ENCODE measurements at regions not wholly inside any gene's neighbourhood (a gene's known extent, or its start where the extent isn't known, plus 50 kb on each side); places are given as distances from the start of the nearest gene placed in this dataset.
"Not testable (repeated sequence)": the region's sequence is repeated elsewhere in the genome, so short reads cannot be mapped to it uniquely, and the experiment has no call there.

DNA sequence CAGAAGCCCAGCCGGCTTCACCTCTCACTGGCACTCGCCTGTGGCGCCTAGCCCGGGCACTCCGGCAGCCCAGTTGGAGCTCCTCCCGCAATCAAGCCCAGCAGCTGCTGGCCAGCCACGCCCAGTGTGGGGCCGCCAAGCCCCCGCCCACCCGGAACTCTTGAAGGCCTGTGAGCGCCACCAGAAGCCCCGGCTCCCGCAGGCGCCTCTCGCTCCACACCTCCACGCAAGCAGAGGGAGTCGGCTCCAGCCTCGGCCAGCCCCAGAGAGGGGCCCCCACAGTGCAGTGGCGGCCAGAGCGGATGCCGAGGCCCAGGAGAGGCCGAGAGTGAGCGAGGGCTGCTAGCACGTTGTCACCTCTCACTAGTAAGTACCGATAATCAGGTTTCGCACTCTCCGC lies 240.7 kb downstream of the TFEC start:
- no peak for DNase-seq

DNA sequence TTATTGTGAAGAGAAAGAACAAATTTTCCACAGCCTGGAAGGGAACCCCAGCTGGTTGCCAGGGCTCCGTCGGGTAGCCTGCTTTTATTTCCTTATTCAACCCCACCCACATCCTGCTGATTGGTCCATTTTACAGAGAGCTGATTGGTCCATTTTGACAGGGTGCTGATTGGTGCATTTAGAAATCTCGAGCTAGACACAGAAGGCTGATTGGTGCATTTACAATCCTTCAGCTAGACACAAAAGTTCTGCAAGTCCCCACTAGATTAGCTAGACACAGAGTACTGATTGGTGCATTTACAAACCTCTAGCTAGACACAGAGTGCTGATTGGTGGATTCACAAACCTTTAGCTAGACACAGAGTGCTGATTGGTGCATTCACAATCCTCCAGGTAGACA lies 241.1 kb downstream of the TFEC start:
- DNase-seq, result not testable (repeated sequence)

DNA sequence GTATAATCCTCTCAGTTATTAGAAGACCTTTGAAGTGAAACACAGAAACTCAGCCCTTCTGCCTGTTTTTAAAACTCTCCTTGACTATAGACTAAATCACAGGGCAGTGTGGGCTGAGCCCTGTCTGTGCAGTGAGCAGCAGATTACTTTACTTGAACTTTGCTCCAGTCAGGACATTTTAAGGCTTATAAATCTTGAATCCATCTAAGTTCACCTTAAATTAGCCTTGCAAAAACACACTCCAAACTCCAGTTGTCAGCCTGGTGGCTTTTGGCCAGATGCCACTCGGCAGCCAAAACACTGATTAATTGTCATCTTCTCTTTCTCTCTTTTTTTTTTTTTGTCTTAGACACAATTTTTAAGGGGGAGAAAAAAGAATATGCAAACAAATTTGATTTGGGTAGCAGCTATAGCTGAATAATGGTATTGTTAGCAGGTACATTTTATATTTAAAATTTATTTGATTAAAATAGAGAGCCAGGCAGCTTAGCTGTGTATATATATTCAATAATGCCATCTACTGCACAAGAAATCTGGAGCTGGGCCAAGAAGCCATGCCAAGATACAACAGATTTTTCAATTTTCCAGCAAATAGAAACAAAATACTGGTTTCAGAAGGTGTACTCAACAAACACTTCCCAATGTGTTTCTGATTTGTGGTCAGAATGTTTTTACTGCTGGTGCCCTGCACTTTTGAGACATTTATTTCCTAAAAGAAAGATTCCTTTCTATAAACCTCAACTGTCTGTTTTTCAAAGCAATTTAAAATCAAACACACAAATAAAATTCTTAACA lies 247.7 kb downstream of the TFEC start:
- DNase-seq, result no peak

DNA sequence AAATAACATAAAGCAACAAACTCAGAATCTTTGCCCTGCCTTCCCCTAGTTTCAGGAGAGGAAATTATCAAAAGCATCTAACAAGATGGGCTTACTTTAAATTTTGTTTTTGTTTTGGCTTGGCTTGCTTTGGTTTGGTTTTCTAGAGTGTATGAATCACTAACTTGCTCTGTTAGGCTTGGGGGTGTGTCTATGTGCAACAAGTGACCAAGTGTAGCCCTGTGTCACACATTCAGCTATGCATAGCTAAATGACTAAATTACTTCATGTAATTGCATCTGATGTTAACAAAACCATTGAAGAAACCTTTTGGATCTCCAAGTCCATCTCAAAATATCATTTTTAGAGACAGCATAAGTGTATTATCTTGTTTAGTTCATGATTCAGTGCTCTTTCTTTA lies 251.0 kb downstream of the TFEC start:
- no peak for DNase-seq

DNA sequence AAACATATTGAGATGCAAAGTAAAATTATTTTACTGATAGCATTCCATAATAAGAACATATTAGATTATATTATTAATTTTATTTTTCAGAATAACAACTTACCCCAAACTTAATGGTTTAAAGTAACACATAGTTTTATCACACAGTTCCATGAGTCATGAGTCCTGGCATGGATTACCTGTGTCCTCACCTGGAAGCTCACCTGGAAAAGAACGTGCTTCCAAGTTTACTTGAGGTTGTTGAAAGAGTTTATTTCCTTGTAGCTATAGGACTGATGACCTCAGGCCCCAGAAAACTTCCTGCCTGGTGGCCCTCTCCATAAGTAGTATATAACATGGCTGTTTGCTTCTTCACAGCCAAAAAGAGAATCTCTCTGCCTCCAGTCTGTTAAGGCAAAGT lies 254.6 kb downstream of the TFEC start:
- no peak for DNase-seq

DNA sequence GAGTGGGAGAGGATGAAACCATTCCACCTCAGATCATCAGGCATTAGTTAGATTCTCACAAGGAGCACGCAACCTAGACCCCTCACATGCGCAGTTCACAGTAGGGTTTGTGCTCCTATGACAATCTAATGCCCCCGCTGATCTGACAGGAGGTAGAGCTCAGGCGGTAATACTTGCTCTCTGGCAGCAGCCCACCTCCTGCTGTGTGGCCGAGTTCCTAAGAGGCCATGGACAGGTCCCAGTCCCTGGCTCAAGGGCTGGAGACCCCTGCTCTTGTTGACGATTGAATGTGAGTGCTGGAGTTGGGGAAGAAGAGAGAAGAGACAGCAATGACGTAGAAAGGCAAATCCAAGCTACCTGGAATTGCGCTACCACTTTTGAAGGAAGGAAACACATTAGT lies 267.2 kb downstream of the TFEC start:
- no peak for DNase-seq

DNA sequence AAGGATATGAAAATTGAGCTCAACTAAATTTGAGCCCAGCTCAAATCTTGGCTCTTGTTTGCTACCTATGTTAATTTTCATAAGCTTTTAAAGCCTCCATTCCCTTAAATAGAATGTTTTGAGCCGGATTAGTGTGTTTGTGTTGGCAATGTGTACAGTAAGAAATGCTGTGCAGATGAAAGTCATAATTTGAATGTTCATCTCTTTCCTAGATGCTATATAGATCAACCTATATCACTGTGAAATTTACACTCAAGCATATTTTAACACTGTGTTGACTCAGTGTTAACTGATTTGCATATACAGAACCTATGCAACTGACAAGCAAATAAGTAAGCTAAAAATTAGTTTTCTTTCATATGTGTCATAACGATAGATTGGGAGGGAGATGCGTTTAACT lies 272.5 kb downstream of the TFEC start:
- DNase-seq, result no peak

DNA sequence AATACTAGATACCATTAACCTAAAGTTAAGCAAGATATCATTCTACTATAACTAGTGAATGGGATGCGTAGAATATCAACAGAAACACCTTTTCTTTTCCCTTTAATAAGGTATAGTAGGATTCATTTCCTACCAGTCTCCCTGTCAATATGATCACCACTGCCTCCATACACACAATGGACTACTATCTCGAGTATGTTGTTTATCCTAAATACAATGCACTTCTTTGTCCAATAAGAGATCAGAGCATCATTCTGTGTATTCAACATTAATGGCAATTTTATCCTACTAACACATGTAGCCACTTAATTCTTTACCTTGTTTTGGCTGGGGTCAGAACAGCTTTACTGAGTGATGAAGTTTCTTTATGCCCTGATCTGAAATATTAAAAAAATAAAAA lies 276.3 kb downstream of the TFEC start:
- DNase-seq, result no peak

DNA sequence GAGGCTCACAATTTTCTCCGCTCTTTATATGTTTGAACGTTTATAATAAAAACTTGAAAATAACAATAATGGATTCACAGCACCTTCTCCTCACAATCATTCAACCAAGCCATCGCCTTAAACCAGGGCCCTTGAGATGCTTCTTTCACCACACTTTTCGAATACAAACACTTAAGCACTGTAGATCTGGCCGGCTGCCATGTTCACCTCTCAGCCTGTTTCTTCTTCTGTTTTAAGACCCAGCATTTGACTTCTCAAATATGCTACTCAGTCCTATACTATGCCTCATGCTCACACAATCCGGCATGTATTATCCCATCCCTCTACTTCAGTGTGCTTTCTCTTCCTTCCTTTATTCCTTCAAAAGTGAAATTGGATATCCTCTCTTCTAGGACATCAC lies 280.6 kb downstream of the TFEC start:
- no peak for DNase-seq

DNA sequence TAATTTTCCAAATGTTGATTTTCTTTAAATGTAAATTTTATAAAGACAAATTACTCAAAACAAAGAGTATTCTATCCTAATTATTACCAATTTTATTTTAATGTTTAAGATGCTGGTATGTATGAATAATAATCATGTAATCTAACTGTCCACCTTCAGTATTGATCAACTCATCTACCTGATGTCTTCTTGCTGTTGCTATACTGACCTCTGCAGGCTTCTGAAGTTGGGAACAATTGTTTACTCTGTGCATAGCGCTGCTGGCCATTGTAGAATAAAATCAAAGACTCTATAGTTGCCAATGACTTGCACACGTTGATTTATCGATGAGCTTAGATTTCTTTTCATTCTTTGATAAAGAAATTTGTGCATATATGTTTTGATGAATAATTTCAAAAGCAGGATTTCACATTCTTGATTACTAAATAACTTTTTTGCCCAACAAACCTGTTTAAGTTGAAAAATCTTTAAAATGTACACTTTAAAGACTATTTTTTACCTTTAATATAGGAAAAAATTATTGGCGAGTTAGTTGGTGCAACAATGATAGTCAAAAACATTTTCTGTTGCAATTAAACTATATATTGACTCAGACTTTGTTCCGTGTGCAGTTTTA lies 282.3 kb downstream of the TFEC start:
- DNase-seq, result peak; percentile 8

DNA sequence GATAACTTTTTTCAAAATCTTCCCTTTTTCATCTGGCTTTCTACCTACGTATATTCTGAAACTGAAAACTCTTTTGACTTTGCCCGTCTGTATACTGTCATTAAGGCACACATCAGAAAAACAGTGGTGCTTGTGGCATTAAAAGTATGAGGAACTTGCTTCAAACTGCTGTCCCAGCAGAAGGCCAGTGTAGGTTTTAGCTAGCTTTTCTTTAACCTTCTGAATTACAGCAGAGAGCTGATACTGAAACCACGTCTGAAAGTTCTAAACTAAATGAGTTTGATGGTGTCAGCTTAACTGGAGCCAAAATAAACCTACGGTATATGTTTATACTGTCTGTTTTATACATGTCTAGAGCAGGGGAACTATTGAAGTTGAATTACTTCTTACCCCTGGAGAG lies 283.4 kb downstream of the TFEC start:
- no peak for DNase-seq

DNA sequence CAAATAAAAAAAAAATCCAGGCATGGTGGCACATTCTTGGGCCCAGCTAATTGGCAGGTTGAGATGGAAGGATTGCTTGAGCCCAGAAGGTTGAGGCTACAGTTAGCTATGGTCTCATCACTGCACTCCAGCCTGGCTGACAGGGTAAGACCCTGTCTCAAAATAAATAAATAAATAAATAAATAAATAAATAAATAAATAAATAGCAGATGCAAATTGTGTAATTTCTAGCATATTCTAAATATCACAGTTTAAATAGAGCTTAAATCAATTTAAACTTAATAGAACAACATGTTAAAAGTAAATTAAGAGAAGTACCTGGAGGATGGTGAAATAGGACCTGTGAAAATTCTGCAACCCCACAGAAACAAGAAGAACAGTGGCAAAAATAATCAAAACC lies 290.5 kb downstream of the TFEC start:
- DNase-seq, result no peak

DNA sequence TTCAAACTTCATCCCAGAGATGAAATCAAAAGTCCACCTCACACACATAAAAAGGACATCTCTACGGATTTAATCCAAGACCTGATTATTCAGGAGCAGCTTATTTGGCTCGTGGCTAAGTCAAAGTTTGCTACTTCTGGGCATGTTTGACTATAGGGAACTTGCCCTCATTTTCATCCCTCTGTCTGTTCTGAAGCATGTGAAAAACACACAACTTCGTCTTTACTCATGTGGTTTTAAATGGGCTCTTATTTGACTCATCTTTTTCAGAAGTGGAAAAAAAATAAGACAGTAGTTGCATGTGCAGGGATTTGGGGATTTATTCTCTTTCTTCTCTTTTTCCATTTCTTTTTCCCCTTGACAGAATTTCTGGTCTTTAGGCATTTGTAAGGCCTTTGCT lies 295.9 kb downstream of the TFEC start:
- DNase-seq, result no peak

DNA sequence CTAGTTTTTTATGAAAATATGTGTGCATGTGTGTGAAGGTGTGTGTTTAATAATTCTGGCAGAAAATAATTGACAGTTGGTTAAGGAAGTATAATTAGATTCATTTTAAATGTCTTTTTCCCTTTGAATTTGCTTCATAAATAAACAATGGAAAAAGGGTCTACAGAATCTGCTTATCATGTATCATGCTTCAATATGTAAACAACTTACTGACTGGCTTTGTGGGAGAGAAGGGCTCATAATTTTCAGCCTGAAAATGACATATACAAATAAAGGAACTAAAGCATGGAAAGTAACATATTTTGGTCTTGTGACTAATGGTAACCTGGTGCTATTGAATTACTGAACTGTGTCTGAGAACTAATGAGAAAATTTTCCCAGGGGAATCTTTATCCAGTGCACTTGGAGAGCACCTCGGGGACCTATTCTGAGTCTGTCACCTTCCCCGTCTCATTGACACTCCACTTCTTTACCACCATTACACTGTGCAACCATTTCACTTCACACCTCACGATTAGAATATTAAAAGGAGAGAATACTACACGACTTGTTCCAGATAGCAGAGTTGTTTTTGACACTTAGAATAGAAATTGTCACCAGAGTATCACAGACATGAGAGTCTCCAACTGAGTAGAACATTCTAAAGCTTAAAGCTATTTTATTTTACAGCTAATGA lies 298.6 kb downstream of the TFEC start:
- no peak for DNase-seq

DNA sequence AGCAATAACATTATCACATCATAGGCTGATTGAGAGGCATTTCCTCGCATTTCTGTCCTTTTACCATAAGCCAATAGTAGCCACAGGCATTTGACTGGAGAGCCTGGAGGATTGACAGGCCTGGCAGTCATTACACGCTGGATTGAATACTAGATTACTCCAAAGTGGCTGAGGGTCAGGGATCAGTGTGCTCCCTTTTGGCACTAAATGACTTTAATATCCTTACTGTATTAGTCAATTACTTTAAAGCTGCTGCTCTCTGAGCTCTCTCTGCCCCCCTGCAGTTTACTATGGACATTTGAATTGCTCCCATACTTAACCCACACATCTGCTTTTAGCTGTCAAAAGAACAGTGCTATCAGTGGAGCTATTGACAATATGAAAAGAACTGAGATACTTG lies 302.0 kb downstream of the TFEC start:
- no peak for DNase-seq

DNA sequence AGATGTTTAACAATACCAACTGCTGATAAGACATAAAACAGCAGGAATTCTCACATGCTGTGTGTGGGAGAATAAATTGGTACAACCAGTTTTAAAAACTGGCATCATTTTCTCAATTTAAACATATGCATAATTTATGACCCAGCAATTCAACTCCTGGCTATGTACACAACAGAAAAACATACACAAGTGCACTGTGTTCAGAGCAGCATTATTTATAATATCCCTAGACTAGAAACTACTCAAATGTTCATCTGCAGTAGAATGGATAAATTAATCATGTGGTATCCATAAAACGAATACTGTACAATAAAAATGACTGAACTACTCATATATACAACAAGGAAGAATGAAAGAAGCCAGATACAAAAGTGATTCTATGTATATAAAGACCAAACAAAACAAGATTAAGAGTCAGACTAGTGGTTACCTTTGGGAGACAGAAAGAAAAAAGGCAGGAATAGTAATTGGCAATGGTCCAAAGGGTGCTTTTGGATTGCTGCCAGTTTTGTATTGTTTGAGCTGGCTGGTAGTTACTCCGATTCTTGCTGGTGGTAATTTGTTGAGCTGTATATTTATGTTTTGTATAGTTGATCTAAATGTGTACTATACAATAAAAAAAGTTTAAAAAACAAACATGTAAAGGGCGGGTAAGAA lies 306.0 kb downstream of the TFEC start:
- no peak for DNase-seq

DNA sequence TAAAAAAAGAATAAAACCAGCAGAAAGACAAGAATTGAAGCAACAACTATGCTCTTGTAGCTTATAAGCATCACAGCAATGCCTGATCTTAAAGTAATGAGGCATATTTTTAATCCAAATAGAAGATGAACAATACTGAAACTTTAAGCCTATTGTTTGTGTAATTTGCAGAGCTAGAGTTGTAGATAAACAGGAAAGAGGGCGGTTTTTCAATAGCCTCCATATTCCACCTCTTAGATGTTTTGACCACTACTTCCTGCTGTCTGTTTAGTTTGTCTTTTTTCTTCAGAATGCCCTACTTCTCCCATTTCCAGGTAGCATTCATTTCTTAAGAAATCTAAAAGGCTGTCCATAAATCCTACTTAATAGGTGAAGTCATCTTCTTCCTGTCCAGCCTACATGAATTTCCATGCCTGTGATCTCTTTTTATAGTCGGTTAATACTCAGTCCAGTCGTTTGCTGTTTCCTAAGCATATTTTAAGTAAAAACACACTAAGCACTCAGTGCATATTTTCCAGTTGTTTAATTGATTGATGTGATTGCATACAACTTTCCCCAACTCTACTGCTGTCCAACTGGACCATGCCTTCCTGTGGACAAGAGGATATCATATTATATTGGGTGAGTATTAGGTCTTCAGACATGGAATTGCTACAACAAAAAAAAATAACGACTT lies 308.1 kb downstream of the TFEC start:
- no peak for DNase-seq

DNA sequence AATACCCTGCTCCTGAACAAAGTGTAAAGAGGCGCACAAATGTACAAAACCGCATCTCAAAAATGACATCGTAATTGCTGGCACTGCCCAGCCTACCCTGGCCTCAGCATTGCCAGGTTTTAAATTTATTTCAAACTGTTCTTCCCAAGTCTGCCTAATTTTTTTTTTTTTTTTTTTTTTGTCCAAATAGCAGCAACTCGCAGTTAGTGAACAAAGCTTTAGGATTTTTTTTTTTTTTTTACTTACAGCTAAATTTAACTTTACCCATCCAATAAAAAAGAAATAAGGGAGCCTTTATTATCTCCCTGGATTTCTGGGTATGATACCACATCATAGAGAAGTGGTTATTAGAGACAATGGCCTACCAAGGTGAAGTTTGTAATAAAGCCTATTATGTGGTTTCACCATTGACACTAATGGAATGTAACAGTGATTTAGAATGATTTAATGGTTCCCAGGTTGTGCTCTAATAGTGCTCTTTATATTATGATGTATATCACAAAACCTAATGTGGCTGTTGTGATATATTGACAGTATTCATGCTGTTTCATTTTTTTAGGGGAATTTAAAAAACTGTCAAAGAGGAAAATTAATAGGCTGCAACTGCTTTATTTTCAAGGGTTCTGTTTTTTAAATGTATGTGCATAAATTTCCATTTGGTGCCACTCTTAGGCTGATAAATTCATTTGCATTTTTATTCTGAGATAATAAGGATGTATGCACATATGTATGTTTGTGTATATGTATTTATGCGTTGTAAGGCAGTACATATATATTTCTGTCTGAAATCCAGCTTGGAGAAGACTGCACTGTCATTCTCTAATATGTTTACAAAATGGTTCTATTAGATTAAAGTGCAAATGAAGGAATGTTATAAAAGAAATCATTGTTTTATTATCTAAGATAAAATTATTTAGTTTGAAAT lies 309.0 kb downstream of the TFEC start:
- DNase-seq, result no peak

DNA sequence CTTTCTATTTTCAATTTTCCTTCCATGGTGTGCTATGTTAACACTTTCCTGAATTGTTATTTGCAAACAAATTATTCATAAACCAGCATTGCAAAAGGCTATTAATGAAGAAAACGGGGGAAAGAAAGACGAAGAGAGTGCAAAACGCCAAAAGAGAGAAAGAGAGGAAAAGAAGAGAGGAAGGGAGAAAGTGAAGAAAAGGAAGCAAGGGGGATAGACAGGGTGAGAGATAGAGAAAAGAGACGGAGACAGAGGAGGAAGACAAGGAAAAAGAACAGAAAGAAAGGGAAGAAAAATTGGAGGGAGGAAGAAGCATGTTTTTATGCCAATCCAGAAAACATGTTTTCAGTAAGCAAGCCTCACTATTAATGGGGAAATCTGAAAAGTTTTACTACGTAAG lies 310.6 kb downstream of the TFEC start:
- DNase-seq, result no peak

DNA sequence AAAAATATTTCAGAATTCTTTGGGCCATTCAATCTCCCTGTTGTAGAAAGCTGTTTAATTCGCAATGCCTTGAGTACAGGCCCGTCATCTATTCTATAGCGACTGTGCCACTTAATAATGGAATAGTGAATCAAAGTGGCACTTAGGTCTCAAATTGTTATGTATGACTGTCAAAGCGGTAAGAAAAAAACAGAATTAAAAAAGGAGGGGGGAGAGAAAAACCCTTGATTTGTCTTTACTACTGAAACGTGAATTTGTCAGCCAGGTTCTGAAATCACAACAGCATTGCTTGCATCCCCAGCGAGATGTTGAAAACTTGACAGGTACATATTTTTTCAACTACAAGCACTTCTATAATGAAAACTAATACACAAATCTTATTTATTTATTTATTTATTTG lies 320.9 kb downstream of the TFEC start:
- DNase-seq, result no peak

DNA sequence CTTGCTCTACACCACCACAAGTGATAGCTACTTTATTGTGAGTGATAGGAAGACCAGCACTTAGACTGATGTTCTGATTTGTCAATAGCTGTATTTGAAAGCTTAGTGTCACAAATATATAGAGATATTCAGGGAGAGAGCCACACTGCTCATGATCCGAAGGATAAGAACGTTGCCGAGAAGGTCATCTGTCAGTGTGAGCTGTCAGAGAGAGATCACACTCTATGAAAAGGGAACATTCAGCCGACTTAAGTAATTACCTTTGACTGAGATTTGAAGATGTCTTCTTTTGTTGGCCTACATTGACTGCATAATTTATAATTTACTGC lies 322.6 kb downstream of the TFEC start:
- no peak for DNase-seq

Measured in activated CD4-positive, alpha-beta T cell treated with anti-CD3 and anti-CD28 coated beads, Interleukin-2, amount 50 U/mL, for 16 hours (primary cell).